ENCODE measurements at regions not wholly inside any gene's neighbourhood (a gene's known extent, or its start where the extent isn't known, plus 50 kb on each side); places are given as distances from the start of the nearest gene placed in this dataset.

- Histone ChIP-seq H3K4me3 (ENCODE audit: low read depth in 2 of 2, low read length in 2 of 2) (no peak overlapping the region), H3K9me3 (ENCODE audit: control insufficient read depth, insufficient read depth, low read depth, low read length) (no peaks in the 10 kb centered on the region), H3K27me3 (ENCODE audit: control insufficient read depth, insufficient read depth, low read length) (no peaks in the 10 kb centered on the region), H3K27ac (ENCODE audit: low read length) (no peak overlapping the region), H3K36me3 (ENCODE audit: control insufficient read depth, insufficient read depth, low read length) (no peaks in the 10 kb centered on the region), H3K4me1 (ENCODE audit: control insufficient read depth, insufficient read depth, low read length) (no peaks in the 10 kb centered on the region)
- ATAC-seq = no peak
- BruUV-seq (replicated peaks) = no TSS peak
- intact Hi-C loops (cut with micrococcal nuclease; ENCODE audit: unreplicated experiment) (no loop called here), in situ Hi-C loops (cut with HindIII; ENCODE audit: low pct_unique_long_range_greater_than_20kb, low sequenced_read_pairs) (no loop called here)
- TF ChIP-seq SIN3A (IDR thresholded peaks at IDR 0.05; ENCODE audit: borderline replicate concordance, insufficient read depth, low read depth, low read length) (no peak), TCF7L2 (IDR thresholded peaks at IDR 0.05; ENCODE audit: low read depth, low read length) (no peak), REST (IDR thresholded peaks at IDR 0.05; ENCODE audit: insufficient read depth in 1 of 2, low read depth in 2 of 2, low read length in 1 of 2) (no peak), CTCF (IDR thresholded peaks at IDR 0.05) (no peak)
- POLR2A ChIA-PET = no interaction called here
- CTCF ChIA-PET = no interaction called here
- no peak for DNase-seq (ENCODE audit: low read depth, low spot score)
These were observed 303.4 kb upstream of the N4BP1 start for GRCh38 chr16:48913384-48913783.

- no peaks in the 10 kb centered on the region for H3K36me3 ChIP-seq (ENCODE audit: control insufficient read depth, insufficient read depth, low read length)
- no TSS peak for BruUV-seq (replicated peaks)
- no peak for ATAC-seq
- TF ChIP-seq CTCF (IDR thresholded peaks at IDR 0.05) (no peak), POLR2AphosphoS5 (IDR thresholded peaks at IDR 0.05; ENCODE audit: low read depth, low read length) (no peak), TCF7L2 (IDR thresholded peaks at IDR 0.05; ENCODE audit: low read depth, low read length) (no peak), SIN3A (IDR thresholded peaks at IDR 0.05; ENCODE audit: borderline replicate concordance, insufficient read depth, low read depth, low read length) (no peak), REST (IDR thresholded peaks at IDR 0.05; ENCODE audit: insufficient read depth in 1 of 2, low read depth in 2 of 2, low read length in 1 of 2) (no peak)
- in situ Hi-C loops (cut with HindIII; ENCODE audit: low pct_unique_long_range_greater_than_20kb, low sequenced_read_pairs) = no loop called here
- POLR2A ChIA-PET = no interaction called here
- intact Hi-C loops (cut with micrococcal nuclease; ENCODE audit: unreplicated experiment) = no loop called here
- H3K27ac ChIP-seq (ENCODE audit: low read length) = no peak overlapping the region
- no peaks in the 10 kb centered on the region for H3K27me3 ChIP-seq (ENCODE audit: control insufficient read depth, insufficient read depth, low read length)
- CTCF ChIA-PET = no interaction called here
- no peaks in the 10 kb centered on the region for H3K9me3 ChIP-seq (ENCODE audit: control insufficient read depth, insufficient read depth, low read depth, low read length)
- no peak for DNase-seq (ENCODE audit: low read depth, low spot score)
- H3K4me1 ChIP-seq (ENCODE audit: control insufficient read depth, insufficient read depth, low read length) = no peaks in the 10 kb centered on the region
- H3K4me3 ChIP-seq (ENCODE audit: low read depth in 2 of 2, low read length in 2 of 2) = no peak overlapping the region
These were observed 302.4 kb upstream of the N4BP1 start for GRCh38 chr16:48912360-48912759.

Data from Panc1 (cell line).